ENCODE measurements at regions not wholly inside any gene's neighbourhood (a gene's known extent, or its start where the extent isn't known, plus 50 kb on each side); places are given as distances from the start of the nearest gene placed in this dataset.

DNA sequence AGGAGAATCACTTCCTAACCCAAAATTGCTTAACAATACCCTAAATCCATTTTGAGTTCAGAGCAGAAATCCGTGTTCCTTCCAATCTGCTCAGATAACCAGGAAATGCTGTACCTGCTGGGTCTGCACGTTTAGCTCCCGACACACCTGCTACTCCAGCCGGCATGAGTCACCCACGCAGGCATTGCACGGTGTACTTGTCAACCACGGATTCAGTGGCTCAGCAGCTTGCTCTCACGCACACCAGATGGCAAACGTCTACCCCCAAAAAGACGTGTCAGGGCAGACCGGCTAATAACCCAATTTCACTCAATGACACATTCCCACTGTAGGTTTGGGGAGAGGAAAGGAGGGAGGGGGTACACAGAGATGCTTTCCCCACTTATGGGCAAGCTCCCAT lies 468.1 kb downstream of the SOX9 start:
- Mint-ChIP-seq H3K27me3 (ENCODE audit: insufficient read depth) (peaks cover 52% of the 10 kb centered on the region), H3K36me3 (ENCODE audit: low read depth) (no peaks in the 10 kb centered on the region), H3K9me3 (no peaks in the 10 kb centered on the region), H3K4me1 (peaks cover 20% of the 10 kb centered on the region), H3K27ac (no peak overlapping the region), H3K4me3 (no peak overlapping the region)
- H3K27me3 ChIP-seq (ENCODE audit: control insufficient read depth, insufficient read depth, low read length, poor library complexity, severe bottlenecking) = peaks cover 40% of the 10 kb centered on the region
- DNase-seq = no peak
- H3K36me3 ChIP-seq (ENCODE audit: control insufficient read depth, insufficient read depth, low read length) = no peaks in the 10 kb centered on the region
- no peak overlapping the region for H3K9ac ChIP-seq (ENCODE audit: extremely low read depth, low read length, poor library complexity, severe bottlenecking)
- 80 to 81% methylated on average over 7 to 10 of the region's 11 CpGs for WGBS, 2 experiments (ENCODE audit: insufficient coverage in 1 of 2, insufficient read length in 1 of 2)
- H3K4me3 ChIP-seq (ENCODE audit: low read length) = no peak overlapping the region
- H3K9me3 ChIP-seq (ENCODE audit: control insufficient read depth, low read length) = no peaks in the 10 kb centered on the region
- TF ChIP-seq, protein P1, sequence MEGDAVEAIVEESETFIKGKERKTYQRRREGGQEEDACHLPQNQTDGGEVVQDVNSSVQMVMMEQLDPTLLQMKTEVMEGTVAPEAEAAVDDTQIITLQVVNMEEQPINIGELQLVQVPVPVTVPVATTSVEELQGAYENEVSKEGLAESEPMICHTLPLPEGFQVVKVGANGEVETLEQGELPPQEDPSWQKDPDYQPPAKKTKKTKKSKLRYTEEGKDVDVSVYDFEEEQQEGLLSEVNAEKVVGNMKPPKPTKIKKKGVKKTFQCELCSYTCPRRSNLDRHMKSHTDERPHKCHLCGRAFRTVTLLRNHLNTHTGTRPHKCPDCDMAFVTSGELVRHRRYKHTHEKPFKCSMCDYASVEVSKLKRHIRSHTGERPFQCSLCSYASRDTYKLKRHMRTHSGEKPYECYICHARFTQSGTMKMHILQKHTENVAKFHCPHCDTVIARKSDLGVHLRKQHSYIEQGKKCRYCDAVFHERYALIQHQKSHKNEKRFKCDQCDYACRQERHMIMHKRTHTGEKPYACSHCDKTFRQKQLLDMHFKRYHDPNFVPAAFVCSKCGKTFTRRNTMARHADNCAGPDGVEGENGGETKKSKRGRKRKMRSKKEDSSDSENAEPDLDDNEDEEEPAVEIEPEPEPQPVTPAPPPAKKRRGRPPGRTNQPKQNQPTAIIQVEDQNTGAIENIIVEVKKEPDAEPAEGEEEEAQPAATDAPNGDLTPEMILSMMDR (conservative IDR thresholded peaks at IDR 0.05) = no peak
- peaks cover 3% of the 10 kb centered on the region for H3K4me1 ChIP-seq (ENCODE audit: control insufficient read depth, insufficient read depth, low read length)
- H3K27ac ChIP-seq (ENCODE audit: low read depth, low read length) = no peak overlapping the region

DNA sequence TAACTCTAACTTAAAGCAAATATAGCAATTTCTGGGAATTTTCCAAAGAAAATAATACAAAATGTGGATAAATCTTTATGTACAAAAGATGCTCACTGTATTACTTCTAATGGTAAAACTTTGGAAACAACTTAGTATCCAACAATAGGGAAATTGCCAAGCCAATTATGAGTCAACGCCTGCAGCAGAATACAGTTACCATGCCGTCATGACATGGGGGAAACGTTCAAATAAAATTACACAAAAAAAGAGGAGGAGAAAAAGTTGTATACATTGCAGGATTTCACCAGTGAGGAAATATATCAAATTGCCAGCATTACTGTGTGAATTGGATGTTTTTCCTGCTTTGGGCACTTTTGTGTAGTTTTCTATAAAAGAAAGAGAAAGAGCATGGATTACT lies 469.6 kb downstream of the SOX9 start:
- H3K36me3 Mint-ChIP-seq (ENCODE audit: low read depth) = no peaks in the 10 kb centered on the region
- no peak overlapping the region for H3K9ac ChIP-seq (ENCODE audit: extremely low read depth, low read length, poor library complexity, severe bottlenecking)
- peaks cover 46% of the 10 kb centered on the region for H3K27me3 ChIP-seq (ENCODE audit: control insufficient read depth, insufficient read depth, low read length, poor library complexity, severe bottlenecking)
- no peak overlapping the region for H3K4me3 Mint-ChIP-seq
- peaks cover 22% of the 10 kb centered on the region for H3K4me1 Mint-ChIP-seq
- TF ChIP-seq, protein P1 (conservative IDR thresholded peaks at IDR 0.05) = no peak
- no peaks in the 10 kb centered on the region for H3K36me3 ChIP-seq (ENCODE audit: control insufficient read depth, insufficient read depth, low read length)
- H3K27ac ChIP-seq (ENCODE audit: low read depth, low read length) = no peak overlapping the region
- peaks cover 3% of the 10 kb centered on the region for H3K4me1 ChIP-seq (ENCODE audit: control insufficient read depth, insufficient read depth, low read length)
- 84 to 88% methylated on average over 3 of the region's 3 CpGs for WGBS, 2 experiments (ENCODE audit: insufficient coverage in 1 of 2, insufficient read length in 1 of 2)
- H3K27ac Mint-ChIP-seq = no peak overlapping the region
- H3K4me3 ChIP-seq (ENCODE audit: low read length) = no peak overlapping the region
- no peaks in the 10 kb centered on the region for H3K9me3 ChIP-seq (ENCODE audit: control insufficient read depth, low read length)
- no peaks in the 10 kb centered on the region for H3K9me3 Mint-ChIP-seq
- peaks cover 49% of the 10 kb centered on the region for H3K27me3 Mint-ChIP-seq (ENCODE audit: insufficient read depth)
- DNase-seq = no peak

- no peak for DNase-seq
- TF ChIP-seq, protein P1 (conservative IDR thresholded peaks at IDR 0.05) = no peak
- Mint-ChIP-seq H3K9me3 (no peaks in the 10 kb centered on the region), H3K27me3 (ENCODE audit: insufficient read depth) (peaks cover 49% of the 10 kb centered on the region), H3K4me1 (peaks cover 22% of the 10 kb centered on the region), H3K4me3 (peak overlapping the region; percentile 74), H3K36me3 (ENCODE audit: low read depth) (no peaks in the 10 kb centered on the region), H3K27ac (no peak overlapping the region)
- Histone ChIP-seq H3K27ac (ENCODE audit: low read depth, low read length) (no peak overlapping the region), H3K9me3 (ENCODE audit: control insufficient read depth, low read length) (no peaks in the 10 kb centered on the region), H3K27me3 (ENCODE audit: control insufficient read depth, insufficient read depth, low read length, poor library complexity, severe bottlenecking) (peaks cover 46% of the 10 kb centered on the region), H3K4me3 (ENCODE audit: low read length) (peak overlapping the region; percentile 82), H3K36me3 (ENCODE audit: control insufficient read depth, insufficient read depth, low read length) (no peaks in the 10 kb centered on the region), H3K4me1 (ENCODE audit: control insufficient read depth, insufficient read depth, low read length) (peaks cover 3% of the 10 kb centered on the region), H3K9ac (ENCODE audit: extremely low read depth, low read length, poor library complexity, severe bottlenecking) (no peak overlapping the region)
- WGBS, 2 experiments (ENCODE audit: insufficient coverage in 1 of 2, insufficient read length in 1 of 2) = 50 to 52% methylated on average over 5 to 9 of the region's 9 CpGs
Observed at GRCh38 chr17:72590882-72591281, 470.1 kb downstream of the SOX9 start.

Measured in endodermal cell (in vitro differentiated cells).